GM18951 (cell line): ENCODE measurements at regions not wholly inside any gene's neighbourhood (a gene's known extent, or its start where the extent isn't known, plus 50 kb on each side); places are given as distances from the start of the nearest gene placed in this dataset.

Experiments used
- POLR2A ChIP-seq: IDR thresholded peaks from 4 replicates; pipeline ENCODE4 v1.6.1; 2011; ENCODE audit warnings: mild to moderate bottlenecking; ENCODE audit not compliant: insufficient read length, insufficient read depth; ENCODE audit errors: extremely low read depth
- in situ Hi-C: fragments of 300-500 bp; cut with MboI; formaldehyde crosslinking; loops from one replicate; pipeline ENCODE4 v1.12.0; 2022; ENCODE audit warnings: low sequenced_read_pairs, mixed read lengths, inconsistent platforms; ENCODE audit not compliant: unreplicated experiment

DNA sequence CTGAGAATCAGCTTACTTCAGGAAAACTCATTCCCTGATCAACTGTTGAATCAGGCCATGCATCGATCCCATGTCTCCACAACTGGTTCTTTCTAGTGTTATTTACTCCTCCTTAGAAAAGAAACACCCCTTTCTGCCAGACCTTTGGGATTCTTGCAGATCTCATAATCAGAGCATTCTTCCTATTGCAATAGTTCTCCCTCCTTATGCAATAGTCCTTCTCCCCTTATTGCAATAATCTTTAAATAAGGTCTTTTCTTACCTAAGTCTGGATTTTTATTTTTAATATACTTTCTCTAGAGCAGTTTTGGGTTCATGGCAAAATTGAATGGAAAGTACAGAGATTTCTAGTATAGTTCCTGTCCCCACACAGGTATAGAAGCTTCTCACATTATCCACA lies 141.9 kb upstream of the SGO1 start:
- in situ Hi-C loops: no loop called here
- no peak for TF ChIP-seq POLR2A

DNA sequence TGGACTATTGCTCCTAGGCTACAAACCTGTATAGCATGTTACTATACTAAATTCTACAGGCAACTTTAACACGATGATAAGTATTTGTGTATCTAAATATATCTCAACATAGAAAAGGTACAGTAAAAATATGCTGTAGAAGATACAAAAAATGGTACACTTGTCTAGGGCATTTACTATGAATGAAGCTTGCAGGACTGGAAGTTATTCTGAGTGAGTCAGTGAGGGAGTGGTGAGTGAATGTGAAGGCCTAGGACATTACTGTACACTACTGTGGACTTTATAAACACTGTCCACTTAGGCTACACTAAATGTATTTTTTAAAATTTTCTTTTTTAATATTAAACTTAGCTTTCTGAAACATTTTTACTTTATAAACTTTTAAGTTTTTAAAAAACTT lies 140.5 kb upstream of the SGO1 start:
- in situ Hi-C loops: no loop called here
- TF ChIP-seq POLR2A: no peak

DNA sequence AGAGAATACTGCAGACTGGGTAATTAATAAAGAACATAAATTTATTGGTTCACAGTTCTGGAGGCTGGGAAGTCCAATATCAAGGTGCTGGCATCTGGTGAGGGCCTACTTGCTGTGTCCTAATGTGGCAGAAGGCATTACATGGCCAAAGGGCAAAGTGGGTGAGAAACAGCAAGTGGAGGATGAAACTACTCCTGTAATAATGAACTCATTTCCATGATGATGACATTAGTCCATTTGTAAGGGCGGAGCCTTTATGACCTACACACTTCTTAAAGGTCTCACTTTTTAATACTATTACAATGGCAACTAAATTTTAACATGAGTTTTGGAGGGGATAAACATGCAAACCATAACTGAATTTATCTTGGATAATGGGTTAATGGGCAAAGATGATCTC lies 139.6 kb upstream of the SGO1 start:
- in situ Hi-C loops: no loop called here
- TF ChIP-seq POLR2A: no peak

DNA sequence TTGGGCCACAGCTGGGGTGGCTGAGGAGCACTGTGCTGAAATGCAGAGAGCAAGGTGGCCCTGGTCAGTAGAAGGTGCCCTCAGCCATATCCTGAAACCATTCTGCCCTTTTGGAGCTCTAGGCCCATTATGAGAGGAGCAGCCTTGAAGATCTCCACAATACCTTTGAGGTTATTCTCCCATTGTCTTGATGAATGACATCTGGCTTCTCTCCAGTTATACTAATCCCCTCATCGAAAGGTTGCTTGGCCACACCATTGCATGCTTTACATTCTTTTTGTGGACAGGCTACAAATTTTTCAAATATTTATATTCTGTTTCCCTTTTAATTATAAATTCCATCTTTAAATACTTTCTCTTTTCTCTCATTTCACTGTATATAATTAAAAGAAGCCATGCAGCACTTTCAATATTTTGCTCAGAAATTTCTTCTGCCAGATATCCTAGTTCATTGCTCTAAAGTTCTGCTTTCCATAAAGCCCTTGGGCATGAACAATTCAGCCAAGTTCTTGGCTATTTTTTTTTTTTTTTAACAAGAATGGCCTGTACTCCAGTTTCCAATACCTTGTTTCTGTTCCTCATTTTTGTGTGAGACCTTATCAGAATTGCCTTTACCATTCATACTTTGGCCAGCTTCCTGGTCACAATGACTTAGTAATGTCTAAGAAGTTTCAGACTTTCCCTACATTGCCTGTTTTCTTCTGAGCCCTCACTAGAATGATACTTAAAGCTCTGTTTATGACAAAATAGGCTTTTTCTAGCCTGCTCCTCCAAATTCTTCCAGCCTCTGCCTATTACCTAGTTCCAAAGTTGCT lies 138.9 kb upstream of the SGO1 start:
- TF ChIP-seq POLR2A: no peak
- in situ Hi-C loops: no loop called here

DNA sequence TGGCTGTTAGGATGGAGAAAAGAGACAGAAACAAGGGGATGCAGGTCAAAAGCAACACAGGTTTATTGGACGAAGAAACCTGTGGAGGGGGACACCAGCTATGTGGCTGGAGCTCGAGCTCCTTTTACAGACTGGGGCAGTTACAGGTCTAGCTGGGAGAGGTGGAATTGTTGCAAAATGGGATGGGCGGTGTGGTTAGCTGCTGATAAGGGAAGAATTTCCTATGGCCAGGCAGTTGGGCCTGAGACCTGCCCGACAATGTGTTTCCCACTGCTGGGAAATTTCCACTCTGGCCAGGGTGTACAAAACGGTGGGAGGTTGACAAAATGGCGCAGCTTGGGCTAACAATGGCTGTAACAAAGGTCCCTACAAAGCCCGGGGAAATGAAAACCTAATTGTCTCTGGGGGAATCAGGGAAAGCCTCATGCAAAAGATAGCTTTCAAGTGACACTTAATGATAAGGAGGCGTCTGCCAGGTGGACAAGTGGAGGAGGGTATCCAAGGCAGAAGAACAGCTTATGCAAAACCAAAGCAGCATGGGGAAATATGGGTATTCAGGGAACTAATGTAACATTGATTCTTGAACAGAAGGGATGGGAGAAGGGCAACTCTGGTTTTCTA lies 137.4 kb upstream of the SGO1 start:
- no peak for TF ChIP-seq POLR2A

DNA sequence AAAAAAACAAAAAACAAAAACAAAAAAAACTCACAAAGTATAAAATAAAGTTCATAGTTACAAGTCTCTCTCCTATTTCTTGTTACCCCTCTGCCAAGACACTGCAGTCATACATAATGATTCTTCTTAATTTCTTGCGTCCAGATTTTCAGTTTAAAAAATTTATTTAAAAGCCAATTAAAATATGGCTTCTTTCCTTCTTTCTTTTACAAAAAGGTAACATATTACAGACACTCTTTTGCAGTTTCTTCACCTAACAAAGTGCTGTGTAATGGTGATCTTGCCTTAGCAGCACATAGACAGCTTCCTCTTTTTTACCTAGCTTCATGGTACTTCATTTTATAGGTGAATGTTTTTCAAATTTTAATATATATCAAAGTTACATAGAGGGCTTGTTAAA lies 136.1 kb upstream of the SGO1 start:
- no peak for TF ChIP-seq POLR2A
- in situ Hi-C loops: no loop called here

More for the DNA sequence above, 137.4 kb upstream of the SGO1 start:
- in situ Hi-C loops: no loop called here

DNA sequence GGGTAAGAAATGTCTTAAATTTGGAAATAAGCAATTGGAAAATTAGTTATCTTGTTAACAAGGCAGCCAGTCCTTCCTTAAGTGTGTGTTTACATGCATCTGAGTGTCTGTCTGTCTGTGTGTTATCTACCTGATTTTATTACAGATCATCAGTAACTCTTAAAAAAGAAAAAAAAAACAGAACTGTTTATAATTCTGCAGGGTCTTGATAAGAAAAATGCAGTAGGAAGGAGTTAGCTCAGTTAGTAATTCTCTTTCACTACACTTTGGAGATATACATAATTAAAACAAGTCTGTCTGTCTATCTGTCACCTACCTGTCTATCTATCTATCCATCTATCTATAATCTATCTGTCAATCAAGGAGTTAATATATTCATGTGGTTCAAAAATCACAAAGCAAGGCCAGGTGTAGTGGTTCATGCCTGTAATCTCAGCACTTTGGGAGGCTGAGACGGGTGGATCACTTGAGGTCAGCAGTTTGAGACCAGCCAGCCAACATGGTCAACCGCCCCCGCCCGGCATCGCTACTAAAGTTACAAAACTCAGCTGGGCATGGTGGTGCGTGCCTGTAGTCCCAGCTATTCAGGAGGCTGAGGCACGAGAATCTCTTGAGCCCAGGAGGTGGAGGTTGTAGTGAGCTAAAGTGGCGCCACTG lies 135.5 kb upstream of the SGO1 start:
- in situ Hi-C loops: no loop called here
- TF ChIP-seq POLR2A: no peak

DNA sequence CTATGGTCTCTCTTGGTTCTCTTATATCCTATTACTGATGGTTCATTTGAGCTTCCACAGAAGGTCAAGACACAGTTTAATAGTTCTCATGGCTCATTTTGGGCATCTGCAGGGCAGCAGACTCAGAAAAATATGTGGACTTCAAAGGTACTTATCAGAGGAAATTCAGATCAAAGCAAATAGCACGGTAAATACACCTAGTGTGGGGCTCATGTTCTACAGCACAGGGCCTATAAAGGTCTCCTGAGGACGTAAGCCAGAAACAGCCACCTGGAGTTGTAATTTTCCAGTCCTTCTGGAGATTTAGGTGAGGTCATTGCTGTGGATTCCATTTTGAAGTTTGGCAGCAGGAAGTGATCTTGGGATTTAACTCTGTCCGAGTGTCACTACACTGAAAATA lies 134.5 kb upstream of the SGO1 start:
- in situ Hi-C loops: no loop called here
- no peak for TF ChIP-seq POLR2A

DNA sequence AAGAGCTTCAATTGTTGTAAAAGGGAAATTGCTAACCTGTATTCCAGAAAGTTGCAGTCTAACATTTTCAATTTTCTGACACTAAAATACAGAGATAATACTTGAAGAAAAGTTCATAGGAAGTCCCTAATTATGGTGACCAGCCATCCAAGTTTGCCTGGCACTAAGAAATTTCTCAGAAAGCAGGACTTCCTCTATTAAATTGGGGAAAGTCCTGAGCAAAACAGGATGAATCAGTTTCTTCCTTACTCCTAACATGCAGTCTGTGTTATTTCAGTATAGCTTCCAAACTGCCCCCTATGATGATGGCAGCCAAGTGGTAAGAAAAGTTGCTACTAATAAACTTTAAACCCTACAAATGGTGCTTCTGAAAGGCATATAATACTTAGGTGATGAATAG lies 133.5 kb upstream of the SGO1 start:
- TF ChIP-seq POLR2A: no peak
- in situ Hi-C loops: no loop called here

DNA sequence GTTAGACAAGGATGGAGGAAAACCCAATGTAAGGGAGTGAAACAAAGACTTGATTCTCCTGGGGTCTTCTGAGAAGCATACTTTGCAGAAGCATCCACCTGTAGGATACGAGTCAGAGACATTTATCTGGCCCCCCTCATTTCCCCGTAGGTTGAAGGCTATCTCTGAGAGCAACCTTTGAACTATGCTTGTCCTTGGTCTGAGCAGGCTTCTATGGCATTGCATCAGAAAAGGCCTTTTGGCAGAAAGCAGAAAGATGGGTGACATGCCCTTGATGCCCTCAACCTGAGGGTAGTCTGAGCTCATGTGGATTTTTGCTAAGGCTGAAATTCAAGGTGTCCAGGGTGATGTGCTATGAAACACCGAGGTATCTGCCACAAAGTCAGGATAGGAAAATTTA lies 131.6 kb upstream of the SGO1 start:
- no peak for TF ChIP-seq POLR2A
- in situ Hi-C loops: no loop called here

DNA sequence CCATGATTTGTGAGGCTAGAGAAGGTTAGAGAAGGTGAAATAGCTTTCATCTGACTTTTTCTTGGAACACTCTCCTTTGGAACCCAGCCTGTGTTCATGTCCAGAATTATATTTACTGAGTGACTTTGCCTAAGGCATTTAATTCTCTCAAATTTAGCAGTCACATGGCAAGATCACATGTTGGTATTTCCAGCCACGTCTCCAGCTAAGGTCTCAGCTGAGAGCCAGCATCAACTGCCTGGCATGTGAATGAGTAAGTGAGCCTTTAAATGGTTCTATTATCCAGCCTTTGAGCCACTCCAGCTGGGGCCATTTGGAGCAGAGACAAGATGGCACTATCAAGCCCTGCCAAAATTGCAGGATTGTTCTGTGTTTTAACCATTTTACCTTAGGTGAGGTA lies 130.2 kb upstream of the SGO1 start:
- in situ Hi-C loops: no loop called here
- TF ChIP-seq POLR2A: no peak

DNA sequence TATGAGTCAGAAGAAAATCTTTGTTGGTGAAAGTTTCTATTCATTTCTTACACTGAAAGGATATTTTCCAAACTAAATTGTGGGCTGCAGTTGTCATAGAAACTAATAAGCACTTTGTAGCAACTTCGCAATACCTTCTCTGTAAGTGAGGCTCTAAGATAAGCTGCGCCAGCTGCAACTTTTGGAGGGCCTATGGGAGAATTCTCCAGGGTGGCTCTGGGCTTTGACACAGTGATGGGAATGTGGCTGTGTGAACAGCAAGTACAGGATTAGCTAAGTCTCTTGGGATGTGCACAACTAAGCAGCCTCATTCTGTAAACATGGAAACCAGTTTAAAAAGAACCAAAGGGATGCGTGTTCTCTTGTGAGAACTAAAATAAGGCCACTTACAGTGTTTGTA lies 124.6 kb upstream of the SGO1 start:
- TF ChIP-seq POLR2A: no peak

DNA sequence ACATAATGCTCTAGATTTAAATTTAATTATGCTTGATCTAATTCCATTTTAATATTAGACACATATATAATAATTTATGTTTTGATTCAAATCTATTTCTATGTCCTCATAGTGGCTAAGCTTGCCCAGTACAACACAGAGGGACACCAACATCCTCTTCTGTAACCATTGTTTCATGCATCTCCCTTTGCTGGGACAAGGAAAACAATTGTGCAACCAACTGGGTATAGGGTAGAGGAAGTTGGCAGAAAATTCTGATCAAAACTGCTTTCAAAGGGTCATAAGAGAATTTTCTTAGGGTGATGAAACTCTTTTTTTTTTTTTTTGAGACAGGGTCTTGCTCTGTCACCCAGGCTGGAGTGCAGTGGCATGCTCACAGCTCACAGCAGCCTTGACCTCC lies 121.4 kb upstream of the SGO1 start:
- in situ Hi-C loops: no loop called here
- no peak for TF ChIP-seq POLR2A

More for the DNA sequence above, 124.6 kb upstream of the SGO1 start:
- in situ Hi-C loops: no loop called here

DNA sequence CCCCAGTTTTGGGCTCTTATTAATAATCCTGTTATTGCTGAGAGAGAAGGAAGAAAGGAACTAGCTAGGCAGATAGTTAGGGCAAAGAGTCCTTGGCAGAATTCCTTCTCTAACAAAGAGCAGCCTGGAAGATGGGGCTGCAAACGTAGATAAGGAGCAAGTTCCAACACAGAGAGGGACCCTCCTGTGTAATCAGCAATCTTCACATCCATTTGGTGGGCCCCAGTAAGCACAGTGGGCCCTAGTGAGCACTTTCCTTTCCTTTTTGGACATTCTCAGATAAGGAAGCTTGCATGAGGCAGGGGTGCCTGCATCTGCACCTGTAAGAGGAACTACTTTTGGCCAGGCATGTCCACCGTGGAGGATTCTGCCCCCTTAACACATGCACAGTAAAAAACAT lies 119.6 kb upstream of the SGO1 start:
- no peak for TF ChIP-seq POLR2A
- in situ Hi-C loops: no loop called here
